GM13977 (cell line): ENCODE measurements at regions not wholly inside any gene's neighbourhood (a gene's known extent, or its start where the extent isn't known, plus 50 kb on each side); places are given as distances from the start of the nearest gene placed in this dataset.
"Not testable (repeated sequence)": the region's sequence is repeated elsewhere in the genome, so short reads cannot be mapped to it uniquely, and the experiment has no call there.

Source experiments
- DNase-seq: peaks from one replicate; pipeline ENCODE4 v3.0.0; 2012; ENCODE audit warnings: low spot score
- in situ Hi-C: fragments of 300-500 bp; cut with MboI; formaldehyde crosslinking; loops from one replicate; pipeline ENCODE4 v1.12.0; 2022; ENCODE audit warnings: low sequenced_read_pairs, low pct_unique_long_range_greater_than_20kb, mixed read lengths, inconsistent platforms; ENCODE audit not compliant: unreplicated experiment
- TF ChIP-seq, protein P1 (sequence below): IDR thresholded peaks from 2 replicates; pipeline ENCODE4 v1.5.1; 2012; ENCODE audit warnings: mild to moderate bottlenecking, control low read depth; ENCODE audit not compliant: insufficient read depth; ENCODE audit errors: extremely low read depth, missing control alignments

- no peak for DNase-seq
- TF ChIP-seq, protein P1, sequence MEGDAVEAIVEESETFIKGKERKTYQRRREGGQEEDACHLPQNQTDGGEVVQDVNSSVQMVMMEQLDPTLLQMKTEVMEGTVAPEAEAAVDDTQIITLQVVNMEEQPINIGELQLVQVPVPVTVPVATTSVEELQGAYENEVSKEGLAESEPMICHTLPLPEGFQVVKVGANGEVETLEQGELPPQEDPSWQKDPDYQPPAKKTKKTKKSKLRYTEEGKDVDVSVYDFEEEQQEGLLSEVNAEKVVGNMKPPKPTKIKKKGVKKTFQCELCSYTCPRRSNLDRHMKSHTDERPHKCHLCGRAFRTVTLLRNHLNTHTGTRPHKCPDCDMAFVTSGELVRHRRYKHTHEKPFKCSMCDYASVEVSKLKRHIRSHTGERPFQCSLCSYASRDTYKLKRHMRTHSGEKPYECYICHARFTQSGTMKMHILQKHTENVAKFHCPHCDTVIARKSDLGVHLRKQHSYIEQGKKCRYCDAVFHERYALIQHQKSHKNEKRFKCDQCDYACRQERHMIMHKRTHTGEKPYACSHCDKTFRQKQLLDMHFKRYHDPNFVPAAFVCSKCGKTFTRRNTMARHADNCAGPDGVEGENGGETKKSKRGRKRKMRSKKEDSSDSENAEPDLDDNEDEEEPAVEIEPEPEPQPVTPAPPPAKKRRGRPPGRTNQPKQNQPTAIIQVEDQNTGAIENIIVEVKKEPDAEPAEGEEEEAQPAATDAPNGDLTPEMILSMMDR = no peak
- in situ Hi-C loops = no loop called here
Observed at GRCh38 chr14:43579671-43580070, 927.4 kb downstream of the FSCB start.

GRCh38 chr14:43568022-43568421, 939.1 kb downstream of the FSCB start:
- DNase-seq = no peak
- in situ Hi-C loops = no loop called here
- TF ChIP-seq, protein P1 = no peak

- TF ChIP-seq, protein P1 = no peak
- in situ Hi-C loops = no loop called here
Observed at GRCh38 chr14:43548368-43548767, 958.7 kb downstream of the FSCB start.

DNA sequence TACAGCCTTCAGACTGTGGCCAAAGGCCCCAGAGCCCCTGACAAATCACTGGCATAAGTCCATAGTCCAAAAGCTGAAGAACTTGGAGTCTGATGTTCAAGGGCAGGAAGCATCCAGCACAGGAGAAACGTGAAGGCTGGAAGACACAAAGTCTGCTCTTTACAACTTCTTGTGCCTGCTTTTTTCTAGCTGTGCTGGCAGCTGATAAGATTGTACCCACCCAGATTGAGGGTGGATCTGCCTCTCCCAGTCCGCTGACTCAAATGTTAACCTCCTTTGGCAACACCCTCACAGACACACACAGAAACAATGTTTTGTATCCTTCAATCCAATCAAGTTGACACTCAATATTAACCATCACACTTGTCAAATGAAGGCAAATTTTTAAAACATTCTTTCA, 959.5 kb downstream of the FSCB start:
- DNase-seq, in situ Hi-C loops: not testable (repeated sequence)

More at GRCh38 chr14:43548368-43548767, 958.7 kb downstream of the FSCB start:
- no peak for DNase-seq

DNA sequence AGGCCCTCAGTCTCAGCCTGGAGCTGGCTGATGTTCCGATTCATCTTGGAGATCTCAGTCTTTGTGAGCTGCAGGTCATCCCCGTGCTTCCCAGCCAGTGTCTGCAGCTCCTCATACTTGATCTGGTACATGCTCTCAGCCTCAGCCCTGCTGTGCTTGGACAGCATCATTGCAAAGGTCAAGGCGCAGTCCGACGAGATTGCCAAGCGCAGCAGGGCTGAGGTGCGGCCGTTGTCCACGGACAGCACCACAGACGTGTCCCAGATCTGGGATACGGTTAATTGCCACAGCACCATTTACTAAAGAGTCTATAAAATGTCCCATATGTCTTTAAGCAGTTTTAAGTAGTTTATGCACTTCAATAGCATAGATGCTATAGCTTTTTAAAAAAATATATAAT, 965.7 kb downstream of the FSCB start:
- TF ChIP-seq, protein P1 = no peak
- in situ Hi-C loops = no loop called here
- no peak for DNase-seq

DNA sequence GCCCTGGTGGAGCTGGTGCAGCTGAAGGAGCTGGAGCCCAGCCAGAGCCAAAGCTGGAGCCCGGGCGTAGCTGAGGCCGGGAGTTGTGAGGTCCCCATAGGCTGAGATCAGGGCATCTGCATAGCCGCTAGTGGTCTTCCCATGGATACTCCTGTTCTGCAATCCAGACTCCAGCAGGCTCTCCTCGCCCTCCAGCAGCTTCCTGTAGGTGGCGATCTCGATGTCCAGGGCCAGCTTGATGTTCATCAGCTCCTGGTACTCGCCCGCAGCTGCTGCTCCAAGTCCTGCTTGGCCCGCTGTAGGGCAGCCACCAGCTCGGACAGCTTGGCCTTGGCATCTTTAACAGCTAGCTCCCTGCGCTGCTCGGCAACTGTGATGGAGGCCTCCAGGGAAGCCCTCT, 966.1 kb downstream of the FSCB start:
- in situ Hi-C loops = no loop called here
- TF ChIP-seq, protein P1 = no peak
- DNase-seq = no peak

GRCh38 chr14:43539210-43539609, 967.9 kb downstream of the FSCB start:
- DNase-seq = no peak

More at GRCh38 chr14:43539210-43539609, 967.9 kb downstream of the FSCB start:
- TF ChIP-seq, protein P1 = no peak
- in situ Hi-C loops = no loop called here
